GM19023 (cell line): ENCODE measurements at regions not wholly inside any gene's neighbourhood (a gene's known extent, or its start where the extent isn't known, plus 50 kb on each side); places are given as distances from the start of the nearest gene placed in this dataset.

ENCODE experiments used
- ATAC-seq: cut with Tn5 transposase; IDR thresholded peaks from one replicate; pipeline ENCODE4 v1.9.1; 2021; ENCODE audit warnings: mild to moderate bottlenecking, moderate library complexity; ENCODE audit not compliant: unreplicated experiment

DNA sequence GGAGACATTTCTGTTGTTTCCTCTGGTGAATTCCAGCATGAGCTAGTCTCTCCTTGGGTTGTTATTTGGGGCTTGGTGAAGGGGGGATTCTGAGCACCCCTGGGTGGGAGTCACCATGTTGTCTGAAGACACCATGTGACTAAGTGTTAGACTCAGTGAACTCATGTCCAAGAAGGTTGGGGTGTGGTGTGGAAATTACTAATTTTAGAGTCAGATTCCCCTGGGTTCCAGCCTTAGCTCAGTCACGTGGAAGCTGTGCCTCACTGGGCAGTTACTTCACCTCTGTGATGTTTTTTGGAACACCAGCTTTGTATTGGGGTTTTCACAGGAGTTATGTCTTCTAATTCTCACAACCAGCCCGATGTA, 171.5 kb downstream of the RPLP1 start:
- ATAC-seq: no peak

DNA sequence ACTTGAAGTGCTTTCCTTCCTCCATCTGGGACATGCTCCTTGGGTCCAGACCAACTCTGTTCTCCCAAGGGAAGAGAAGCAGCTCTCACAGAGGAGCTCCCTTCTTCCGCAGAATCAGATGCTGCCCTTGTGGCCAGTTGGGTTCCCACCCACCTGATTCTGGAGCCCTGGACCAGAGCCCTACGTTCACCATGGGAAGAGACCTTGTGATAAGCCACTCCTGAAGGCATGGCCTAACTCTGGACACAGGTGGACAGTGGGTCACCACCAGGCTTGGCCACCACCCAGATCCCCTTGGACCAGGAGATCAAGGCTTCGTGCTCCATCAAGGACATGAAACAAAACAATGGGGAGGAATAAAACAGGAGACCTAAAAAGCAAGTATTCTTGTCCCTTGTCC, 172.2 kb downstream of the RPLP1 start:
- no peak for ATAC-seq

DNA sequence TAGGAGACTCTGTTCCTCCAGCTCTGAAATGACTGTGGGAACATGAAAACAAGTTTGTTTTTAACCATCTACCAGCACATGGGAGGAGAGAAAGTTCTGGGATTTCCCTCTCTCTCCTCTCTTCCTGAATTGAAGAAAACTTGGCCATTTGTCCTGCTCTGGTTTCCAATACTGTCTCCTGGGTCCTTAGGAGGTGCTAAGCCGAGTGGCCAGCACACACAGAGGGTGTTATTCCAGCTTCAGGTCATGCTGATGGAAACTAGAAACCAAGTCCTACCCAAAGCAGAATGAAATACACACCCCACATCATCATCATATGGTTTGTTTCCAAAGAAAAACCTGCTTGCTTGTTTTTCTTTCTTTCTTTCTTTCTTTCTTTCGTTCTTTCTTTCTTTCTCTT, 172.7 kb downstream of the RPLP1 start:
- no peak for ATAC-seq

DNA sequence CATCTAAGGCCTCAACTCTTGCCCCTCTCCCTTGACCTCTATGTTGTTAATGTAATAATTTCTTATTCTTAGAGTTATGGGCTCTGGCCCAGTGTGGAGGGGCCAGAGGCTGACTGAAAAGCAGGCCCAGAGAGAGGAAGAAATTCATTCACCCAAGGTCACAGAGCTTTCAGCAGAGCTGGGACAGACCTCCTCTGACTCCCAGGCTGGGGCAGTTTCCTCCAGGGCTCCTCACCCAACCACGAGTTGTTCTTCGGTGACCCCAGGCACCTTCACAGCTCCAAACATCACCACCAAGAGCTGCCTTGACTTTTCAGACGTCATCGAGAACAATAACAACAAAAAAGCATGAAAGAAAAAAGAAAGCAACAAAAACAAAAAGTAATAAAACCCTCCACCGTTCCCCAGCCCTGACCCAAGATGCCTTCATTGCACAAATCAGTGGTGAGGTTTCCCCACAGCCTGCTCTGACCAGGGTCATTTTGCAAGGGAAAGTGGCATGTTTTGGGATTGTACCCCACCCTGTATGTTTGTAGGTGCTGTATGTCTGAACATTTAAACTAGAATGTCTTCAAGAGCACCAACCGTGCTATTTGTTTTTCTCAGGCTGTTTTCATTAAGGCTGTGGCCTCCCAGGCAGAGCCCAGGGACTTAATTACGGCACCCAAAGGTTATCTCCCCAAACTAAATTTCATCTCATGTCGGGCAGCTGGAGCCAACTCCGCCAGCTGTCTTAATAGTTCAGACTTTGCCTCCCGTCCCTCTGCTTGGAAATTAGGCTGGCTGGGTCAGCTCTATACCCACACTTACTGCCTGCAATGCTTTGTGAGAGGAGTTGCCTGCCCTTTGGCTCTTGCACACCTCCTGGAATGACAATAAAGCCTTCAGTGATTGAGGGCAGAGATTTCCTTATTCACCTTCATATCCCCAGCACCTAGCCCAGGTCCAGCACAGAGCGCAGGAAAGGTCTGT, 173.8 kb downstream of the RPLP1 start:
- no peak for ATAC-seq

DNA sequence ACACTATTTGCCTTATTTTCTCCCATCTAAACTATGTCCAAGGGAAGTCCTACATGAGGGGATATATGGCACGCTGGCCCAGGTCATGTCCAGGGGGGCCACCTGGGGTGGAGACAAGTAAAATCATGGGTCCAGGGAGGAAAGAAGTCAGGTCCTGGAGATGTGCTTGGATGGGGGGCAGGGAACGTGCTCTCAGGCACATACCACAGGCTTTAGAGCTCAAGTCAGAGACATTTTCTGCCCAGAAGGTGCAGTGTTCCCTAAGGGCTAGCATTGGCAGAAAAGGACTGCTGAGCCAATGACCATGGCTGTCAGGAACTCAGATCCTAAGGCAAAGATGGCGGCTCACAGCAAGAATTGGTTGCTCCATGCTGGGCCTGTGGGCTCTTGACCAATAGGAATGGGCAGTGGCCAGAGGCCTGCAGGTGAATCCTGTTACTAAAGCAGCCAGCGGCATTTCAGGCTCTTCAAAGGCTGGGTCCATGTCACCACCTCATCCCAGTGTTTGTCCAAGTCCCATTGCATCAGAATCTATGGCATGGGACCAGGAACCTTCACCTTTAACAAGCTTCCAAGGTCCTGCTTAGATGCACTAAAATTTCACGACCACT, 175.0 kb downstream of the RPLP1 start:
- no peak for ATAC-seq

DNA sequence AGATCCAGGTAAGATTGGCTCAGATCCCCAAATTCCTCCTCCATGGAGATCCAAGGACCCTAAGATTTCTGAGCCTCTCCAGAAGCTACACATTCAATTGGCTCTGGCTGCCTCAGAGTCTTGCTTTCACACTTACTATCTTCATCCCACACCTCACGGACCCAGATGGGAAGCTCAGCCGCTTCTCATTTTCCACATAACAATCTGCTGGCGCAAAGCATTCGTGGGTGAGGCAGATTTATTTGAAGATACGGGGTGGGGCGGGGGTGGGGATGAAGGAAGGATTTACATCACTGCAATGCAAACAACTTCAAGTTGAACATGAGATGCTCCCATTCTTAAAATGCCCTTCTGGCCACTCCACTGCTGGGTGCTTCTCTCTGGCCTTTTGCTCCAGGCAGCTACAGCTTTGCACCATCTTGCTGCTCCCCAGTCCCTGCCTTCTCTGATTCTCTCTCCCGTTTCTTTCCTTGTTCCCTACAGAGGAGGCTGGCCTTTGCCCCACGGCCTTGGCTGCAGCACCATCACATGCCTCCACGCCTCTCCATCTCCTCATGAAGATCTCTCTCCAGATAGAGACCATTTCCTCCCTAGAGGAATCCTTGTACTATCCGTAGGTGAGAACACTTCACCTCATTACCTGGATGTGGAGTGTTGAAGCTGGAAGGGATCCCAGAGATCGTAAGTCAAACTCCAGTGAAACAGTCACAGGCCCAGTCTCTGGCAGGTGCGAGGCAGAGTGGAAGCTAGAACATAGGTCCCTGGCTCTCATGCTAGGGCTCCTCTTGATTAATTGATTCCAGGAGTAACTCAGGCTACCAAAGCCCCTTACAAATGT, 175.9 kb downstream of the RPLP1 start:
- ATAC-seq: no peak

DNA sequence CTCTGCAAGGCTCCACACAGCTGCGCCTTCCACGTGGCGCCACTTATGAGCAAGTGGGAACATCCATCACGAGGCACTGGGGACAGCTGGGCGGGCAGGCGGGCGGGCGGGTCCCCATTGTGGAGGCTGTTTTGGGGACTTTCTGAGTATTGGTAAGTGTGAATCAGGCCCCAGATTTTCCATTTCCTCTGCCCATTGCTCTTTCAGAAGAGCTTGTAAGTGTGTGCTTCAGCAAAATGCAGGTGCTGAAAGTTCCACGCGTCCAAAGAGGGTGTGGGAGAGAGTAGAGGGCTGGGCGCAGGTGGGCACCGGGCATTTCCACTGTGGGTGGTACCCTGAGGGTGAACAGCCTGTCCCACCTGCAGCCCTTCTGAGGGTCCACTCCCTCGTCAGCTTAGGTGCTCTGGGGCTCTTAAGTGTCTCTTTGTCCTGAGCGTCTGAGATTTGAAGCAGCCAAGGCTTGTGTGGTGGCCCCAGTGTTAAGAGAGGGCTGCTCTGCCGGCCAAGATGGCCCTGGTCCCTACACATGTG, 177.1 kb downstream of the RPLP1 start:
- ATAC-seq: no peak

DNA sequence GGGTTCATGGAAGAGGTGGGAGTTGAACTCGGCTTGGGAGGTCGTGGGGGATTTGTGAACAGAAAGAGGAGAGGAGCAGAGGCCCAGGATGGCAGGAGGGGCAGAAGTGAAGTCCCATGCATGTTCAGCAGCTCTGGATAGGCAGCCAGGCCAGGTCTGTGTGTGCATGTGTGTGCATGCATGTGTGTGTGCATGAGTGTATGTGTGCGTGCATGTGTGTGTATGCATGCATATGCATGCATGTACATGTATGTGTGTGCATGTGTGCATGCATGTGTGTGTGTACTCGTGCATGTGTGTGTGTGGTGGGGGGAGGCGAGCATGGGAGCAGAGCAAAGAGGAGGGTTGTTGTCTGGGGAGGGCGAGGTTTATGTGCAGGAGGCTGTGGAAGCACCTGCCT, 178.4 kb downstream of the RPLP1 start:
- no peak for ATAC-seq

DNA sequence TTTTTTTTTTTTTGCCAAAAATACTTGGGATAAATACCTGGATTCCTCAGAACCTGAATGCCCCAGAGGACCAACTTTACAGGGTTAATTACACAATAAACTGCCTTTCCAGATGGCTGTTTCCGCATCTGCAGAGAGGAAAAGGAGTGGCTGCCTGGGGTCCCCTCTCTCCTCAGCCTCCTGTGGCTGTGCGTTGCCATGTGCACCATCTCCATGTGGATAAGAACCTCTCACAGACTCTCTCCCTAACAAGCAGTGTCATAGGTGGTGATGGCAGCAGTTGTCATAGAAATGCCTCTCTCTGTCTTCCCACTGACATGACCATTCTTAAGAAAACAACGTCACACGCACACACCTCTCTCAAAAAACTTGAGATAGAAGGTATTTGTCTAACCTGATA, 179.4 kb downstream of the RPLP1 start:
- ATAC-seq: no peak

DNA sequence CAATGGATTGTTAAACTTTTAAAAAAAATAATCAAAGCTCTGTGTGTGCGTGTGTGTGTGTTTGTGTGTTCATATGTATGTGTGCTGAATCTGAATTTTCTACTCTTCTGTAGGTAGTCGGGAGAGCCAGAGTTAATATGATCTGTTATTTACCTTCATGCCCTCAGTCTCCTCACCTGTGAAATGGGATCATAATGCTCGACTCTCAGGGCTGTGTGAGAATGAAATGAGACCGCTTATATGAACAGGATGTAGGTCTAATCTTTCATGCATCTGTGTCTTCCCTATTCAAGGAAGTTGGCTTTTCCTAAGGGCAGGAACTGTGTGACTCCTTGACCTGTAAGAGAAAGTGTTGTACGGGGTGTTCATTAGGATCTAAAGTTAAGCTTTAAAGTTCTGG, 182.2 kb downstream of the RPLP1 start:
- ATAC-seq: no peak

DNA sequence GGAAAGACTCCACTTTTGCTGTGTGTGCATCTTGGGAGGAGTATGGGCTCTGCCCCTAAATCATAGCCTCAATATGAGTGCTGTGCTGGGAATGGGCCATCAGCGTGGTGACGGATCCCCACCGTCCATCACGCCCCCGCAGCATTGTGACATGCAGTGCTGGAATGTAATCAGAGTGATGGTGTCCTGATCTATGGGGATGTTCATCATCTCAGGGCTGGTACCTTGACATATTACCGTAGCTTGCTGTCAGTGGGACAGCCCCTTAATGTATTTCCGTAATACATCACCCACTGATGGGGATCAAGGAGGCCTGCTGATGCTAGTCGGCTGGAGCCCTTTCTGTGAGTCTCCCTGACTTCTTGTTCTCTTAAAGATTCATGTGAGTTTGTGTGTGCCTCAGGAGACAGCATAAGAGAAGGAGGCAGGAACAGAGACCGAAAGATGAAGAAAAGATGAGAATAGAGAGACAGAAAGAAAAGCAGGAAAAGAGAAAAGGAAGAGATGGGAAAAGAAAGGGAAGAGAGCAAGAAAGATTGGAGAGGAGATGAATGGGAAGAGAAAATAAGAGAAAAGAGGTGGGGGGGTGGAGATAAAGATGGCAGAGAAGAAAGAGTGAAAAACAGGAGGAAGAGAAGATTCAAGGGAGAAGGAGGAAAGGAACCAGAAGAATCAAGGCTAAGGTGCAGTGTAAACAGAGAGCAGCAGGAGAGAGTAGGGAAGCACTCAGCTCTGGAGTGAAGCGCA, 183.7 kb downstream of the RPLP1 start:
- no peak for ATAC-seq

DNA sequence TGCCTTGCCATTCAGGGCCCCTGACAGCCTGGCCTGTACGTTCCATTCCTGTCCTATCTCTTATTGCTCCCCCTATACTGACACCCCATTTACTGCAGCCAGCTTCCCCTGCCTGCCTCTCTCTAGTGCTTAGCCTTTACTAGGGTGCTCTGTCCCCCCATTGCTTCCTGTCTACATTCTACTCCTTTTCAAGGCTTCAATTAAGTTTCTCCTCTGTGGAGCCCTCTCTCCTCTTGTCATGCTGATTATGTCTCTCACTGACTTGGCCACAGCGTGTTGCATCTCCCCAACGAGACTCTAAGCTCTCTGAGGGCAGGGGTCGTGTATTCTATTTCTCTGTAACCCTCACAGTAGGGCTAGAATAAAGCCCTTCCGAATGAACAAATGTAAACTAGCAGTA, 185.2 kb downstream of the RPLP1 start:
- ATAC-seq: no peak

DNA sequence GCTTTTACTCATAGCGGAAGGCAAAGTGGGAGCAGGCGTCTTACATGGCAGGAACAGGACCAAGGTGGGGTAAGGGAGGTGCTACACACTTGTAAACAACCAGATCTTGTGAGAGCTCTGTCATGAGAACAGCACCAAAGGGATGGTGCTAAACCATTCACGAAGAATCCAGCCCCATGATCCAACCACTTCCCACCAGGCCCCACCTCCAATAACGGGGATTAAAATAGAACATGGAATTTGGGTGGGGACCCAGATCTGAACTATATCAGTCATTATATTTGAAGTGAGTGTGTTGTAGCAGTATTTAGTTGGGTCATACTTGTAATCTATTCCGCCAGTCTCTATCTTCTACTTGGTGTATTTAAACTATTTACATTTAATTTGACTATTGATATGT, 190.9 kb downstream of the RPLP1 start:
- no peak for ATAC-seq

DNA sequence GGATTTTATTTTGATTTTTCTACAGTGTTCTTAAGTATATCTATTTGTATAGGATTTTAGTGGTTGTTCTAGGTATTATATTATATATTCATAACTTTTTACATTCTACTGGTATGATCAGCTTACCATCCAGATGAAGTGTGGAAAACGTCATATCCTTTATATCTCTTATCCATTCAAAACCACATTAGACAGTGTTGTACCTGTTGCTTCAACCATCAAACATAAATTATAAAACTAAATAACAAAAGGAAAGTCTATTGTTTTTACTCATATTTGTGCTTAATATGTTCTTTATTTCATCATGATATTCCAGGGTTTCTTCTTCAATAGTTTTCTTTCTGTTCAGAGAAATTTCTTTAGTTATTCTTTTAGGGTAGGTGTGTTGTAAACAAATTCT, 191.4 kb downstream of the RPLP1 start:
- ATAC-seq: no peak

DNA sequence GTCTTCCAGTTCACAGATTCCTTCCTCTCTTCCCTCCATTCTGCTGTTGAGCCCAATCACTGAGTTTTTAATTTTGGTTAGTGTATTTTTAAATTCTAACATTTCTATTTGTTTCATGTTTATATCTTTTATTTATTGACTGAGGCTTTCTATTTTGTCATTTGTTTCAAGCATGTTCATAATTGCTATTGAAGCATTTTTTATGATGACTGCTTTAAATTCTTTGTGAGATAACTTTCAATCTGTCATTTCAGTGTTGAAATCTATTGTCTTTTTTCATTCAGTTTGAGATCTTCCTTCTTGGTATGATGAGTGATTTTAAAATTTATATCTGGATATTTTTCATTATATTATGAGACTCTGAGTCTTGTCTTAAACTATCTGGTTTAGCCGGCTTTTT, 192.3 kb downstream of the RPLP1 start:
- ATAC-seq: no peak

DNA sequence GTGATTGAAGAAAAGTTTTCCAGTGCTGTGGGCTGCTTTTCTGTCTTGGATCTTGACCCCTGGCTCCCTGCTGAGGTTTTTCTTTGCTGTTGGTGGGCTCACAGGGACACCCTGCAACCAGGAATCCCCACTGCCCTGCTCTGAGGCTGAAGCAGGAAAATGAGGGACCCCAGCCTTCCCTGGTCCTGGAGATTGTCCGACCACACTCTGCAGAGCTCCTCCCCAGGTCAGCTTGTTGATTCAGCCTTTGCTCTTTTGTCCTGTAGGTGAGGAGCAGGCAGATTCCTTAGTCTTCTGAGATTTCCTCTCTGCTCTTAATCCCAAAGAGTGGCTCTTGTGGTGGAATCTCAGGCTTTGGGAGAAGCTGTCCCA, 194.5 kb downstream of the RPLP1 start:
- no peak for ATAC-seq

DNA sequence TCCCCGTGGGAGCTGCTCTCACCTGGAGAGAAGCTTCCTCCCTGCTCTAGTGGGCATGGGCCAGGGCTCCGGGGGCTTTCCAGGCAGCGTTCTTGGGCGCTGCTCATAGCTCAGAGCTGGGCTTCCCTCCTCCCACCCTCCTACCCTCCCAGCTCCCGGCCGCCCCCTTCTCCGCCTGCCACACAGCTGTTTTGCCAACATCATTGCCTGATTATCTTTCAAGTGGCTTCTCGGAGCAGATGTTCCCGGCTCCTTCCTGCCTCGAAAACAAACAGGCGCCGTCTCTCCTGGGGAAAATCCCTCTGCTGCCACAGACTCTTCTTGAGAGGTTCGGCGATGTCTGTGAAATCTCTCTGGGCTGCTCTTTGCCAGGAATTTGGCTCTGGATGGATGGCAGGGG, 195.6 kb downstream of the RPLP1 start:
- ATAC-seq: no peak

DNA sequence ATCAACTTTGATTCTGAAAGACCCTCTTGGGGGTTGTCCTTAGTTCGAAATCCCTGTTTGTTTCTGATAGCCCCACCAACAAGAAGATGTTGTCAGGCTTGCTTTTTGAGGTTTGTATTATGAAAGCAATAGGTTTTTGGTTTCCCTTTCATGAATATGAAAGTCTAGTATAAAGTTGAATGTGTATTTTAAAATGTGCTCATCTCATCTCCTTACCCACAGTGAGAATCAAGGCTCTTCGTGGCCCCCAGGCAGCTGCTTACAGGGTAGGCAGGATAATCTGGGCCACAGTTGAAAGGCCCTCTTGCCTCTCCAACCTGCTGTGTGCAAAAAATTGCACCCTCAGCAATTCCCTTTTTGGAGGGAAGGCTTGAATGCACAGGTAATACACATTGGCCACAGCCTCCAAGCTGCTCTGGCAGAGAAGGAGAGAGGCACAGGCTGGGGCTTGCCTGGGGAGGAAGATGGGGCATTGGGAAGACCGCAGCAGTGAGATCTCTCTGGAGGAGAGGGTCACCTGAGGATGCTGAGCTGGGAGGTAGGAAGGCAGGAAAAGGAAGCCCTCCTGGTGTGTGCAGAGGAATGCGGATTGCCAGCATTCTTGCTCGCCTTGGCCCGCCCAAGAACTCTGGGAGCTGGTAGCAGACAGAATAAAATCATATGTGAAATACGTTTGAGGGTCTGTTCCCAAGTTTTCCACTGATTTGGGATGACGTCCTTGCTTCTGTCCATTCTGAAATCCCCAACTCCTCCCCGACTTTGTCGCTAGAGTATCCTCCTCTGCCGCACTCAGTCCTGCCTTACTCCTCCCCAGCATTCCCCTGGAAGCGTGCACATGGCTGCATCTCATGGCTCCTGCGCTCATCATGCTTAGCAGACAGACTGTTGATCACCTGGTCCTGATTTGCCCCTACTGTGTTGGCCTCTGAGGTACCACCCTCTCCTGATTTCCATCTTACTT, 196.4 kb downstream of the RPLP1 start:
- ATAC-seq: no peak

DNA sequence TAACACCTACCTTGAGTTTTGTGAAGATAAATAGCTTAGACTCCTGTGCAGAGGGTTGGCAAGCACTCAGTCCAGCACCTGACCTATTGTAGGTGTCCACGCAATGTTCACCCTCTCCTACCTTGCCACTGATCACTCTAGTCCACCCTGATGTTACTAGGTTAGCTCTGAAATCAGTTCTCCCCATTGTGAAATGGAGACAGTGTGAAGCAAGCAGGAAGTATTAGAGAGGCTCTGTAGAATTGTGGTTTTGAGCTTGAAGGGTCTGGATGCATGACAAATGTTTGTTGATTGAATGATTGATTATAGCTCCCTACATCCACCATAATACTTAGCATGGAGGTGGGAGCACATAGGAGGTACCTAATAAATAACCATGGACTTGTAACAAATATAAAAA, 199.7 kb downstream of the RPLP1 start:
- no peak for ATAC-seq
